ENCODE measurements at regions not wholly inside any gene's neighbourhood (a gene's known extent, or its start where the extent isn't known, plus 50 kb on each side); places are given as distances from the start of the nearest gene placed in this dataset.

GRCh38 chr1:82441402-82441801 is 640.7 kb downstream of the ADGRL2 start:
- no peak overlapping the region for H3K4me3 ChIP-seq (ENCODE audit: low read depth in 1 of 2, low read length in 2 of 2)
- H3K9me3 ChIP-seq (ENCODE audit: low read length): no peaks in the 10 kb centered on the region
- H3K36me3 ChIP-seq (ENCODE audit: insufficient read depth, low read length): no peaks in the 10 kb centered on the region
- H3K27ac ChIP-seq (ENCODE audit: low read depth, low read length): no peak overlapping the region
- no peaks in the 10 kb centered on the region for H3K27me3 ChIP-seq (ENCODE audit: control insufficient read depth in 1 of 2, insufficient read depth in 2 of 2, low read length in 2 of 2)
- H3K4me1 ChIP-seq (ENCODE audit: insufficient read depth, low read length): peaks cover 4% of the 10 kb centered on the region
- no peak overlapping the region for H3K9ac ChIP-seq (ENCODE audit: low read length)

GRCh38 chr1:82423174-82423815 is 622.6 kb downstream of the ADGRL2 start:
- H3K9me3 ChIP-seq (ENCODE audit: low read length): no peaks in the 10 kb centered on the region
- no peak overlapping the region for H3K27ac ChIP-seq (ENCODE audit: low read depth, low read length)
- no peak overlapping the region for H3K9ac ChIP-seq (ENCODE audit: low read length)

GRCh38 chr1:82421782-82422181 is 621.0 kb downstream of the ADGRL2 start:
- Histone ChIP-seq H3K9ac (ENCODE audit: low read length) (no peak overlapping the region), H3K9me3 (ENCODE audit: low read length) (no peaks in the 10 kb centered on the region), H3K36me3 (ENCODE audit: insufficient read depth, low read length) (no peaks in the 10 kb centered on the region), H3K27ac (ENCODE audit: low read depth, low read length) (no peak overlapping the region), H3K4me1 (ENCODE audit: insufficient read depth, low read length) (no peaks in the 10 kb centered on the region), H3K27me3 (ENCODE audit: control insufficient read depth in 1 of 2, insufficient read depth in 2 of 2, low read length in 2 of 2) (no peaks in the 10 kb centered on the region), H3K4me3 (ENCODE audit: low read depth in 1 of 2, low read length in 2 of 2) (no peak overlapping the region)

More at GRCh38 chr1:82423174-82423815, 622.6 kb downstream of the ADGRL2 start:
- Histone ChIP-seq H3K36me3 (ENCODE audit: insufficient read depth, low read length) (no peaks in the 10 kb centered on the region), H3K4me1 (ENCODE audit: insufficient read depth, low read length) (no peaks in the 10 kb centered on the region), H3K27me3 (ENCODE audit: control insufficient read depth in 1 of 2, insufficient read depth in 2 of 2, low read length in 2 of 2) (no peaks in the 10 kb centered on the region), H3K4me3 (ENCODE audit: low read depth in 1 of 2, low read length in 2 of 2) (no peak overlapping the region)

GRCh38 chr1:82420584-82420983 is 619.9 kb downstream of the ADGRL2 start:
- Histone ChIP-seq H3K4me3 (ENCODE audit: low read depth in 1 of 2, low read length in 2 of 2) (no peak overlapping the region), H3K27ac (ENCODE audit: low read depth, low read length) (no peak overlapping the region), H3K4me1 (ENCODE audit: insufficient read depth, low read length) (no peaks in the 10 kb centered on the region), H3K9ac (ENCODE audit: low read length) (no peak overlapping the region), H3K36me3 (ENCODE audit: insufficient read depth, low read length) (no peaks in the 10 kb centered on the region), H3K9me3 (ENCODE audit: low read length) (no peaks in the 10 kb centered on the region), H3K27me3 (ENCODE audit: control insufficient read depth in 1 of 2, insufficient read depth in 2 of 2, low read length in 2 of 2) (no peaks in the 10 kb centered on the region)

GRCh38 chr1:82411605-82412004 is 610.9 kb downstream of the ADGRL2 start:
- H3K4me3 ChIP-seq (ENCODE audit: low read depth in 1 of 2, low read length in 2 of 2): no peak overlapping the region
- H3K9me3 ChIP-seq (ENCODE audit: low read length): no peaks in the 10 kb centered on the region
- no peaks in the 10 kb centered on the region for H3K4me1 ChIP-seq (ENCODE audit: insufficient read depth, low read length)
- H3K27me3 ChIP-seq (ENCODE audit: control insufficient read depth in 1 of 2, insufficient read depth in 2 of 2, low read length in 2 of 2): no peaks in the 10 kb centered on the region
- H3K9ac ChIP-seq (ENCODE audit: low read length): no peak overlapping the region
- H3K27ac ChIP-seq (ENCODE audit: low read depth, low read length): no peak overlapping the region
- H3K36me3 ChIP-seq (ENCODE audit: insufficient read depth, low read length): no peaks in the 10 kb centered on the region

GRCh38 chr1:82405333-82405732 is 604.6 kb downstream of the ADGRL2 start:
- no peaks in the 10 kb centered on the region for H3K4me1 ChIP-seq (ENCODE audit: insufficient read depth, low read length)
- no peak overlapping the region for H3K9ac ChIP-seq (ENCODE audit: low read length)
- no peak overlapping the region for H3K27ac ChIP-seq (ENCODE audit: low read depth, low read length)
- no peak overlapping the region for H3K4me3 ChIP-seq (ENCODE audit: low read depth in 1 of 2, low read length in 2 of 2)
- no peaks in the 10 kb centered on the region for H3K27me3 ChIP-seq (ENCODE audit: control insufficient read depth in 1 of 2, insufficient read depth in 2 of 2, low read length in 2 of 2)
- no peaks in the 10 kb centered on the region for H3K9me3 ChIP-seq (ENCODE audit: low read length)
- H3K36me3 ChIP-seq (ENCODE audit: insufficient read depth, low read length): no peaks in the 10 kb centered on the region

- Histone ChIP-seq H3K9me3 (ENCODE audit: low read length) (no peaks in the 10 kb centered on the region), H3K36me3 (ENCODE audit: insufficient read depth, low read length) (no peaks in the 10 kb centered on the region), H3K27me3 (ENCODE audit: control insufficient read depth in 1 of 2, insufficient read depth in 2 of 2, low read length in 2 of 2) (no peaks in the 10 kb centered on the region), H3K27ac (ENCODE audit: low read depth, low read length) (no peak overlapping the region), H3K4me1 (ENCODE audit: insufficient read depth, low read length) (no peaks in the 10 kb centered on the region), H3K9ac (ENCODE audit: low read length) (no peak overlapping the region), H3K4me3 (ENCODE audit: low read depth in 1 of 2, low read length in 2 of 2) (no peak overlapping the region)
These were observed 600.4 kb downstream of the ADGRL2 start for GRCh38 chr1:82401116-82401515.

- Histone ChIP-seq H3K27ac (ENCODE audit: low read depth, low read length) (no peak overlapping the region), H3K4me1 (ENCODE audit: insufficient read depth, low read length) (no peaks in the 10 kb centered on the region), H3K9me3 (ENCODE audit: low read length) (no peaks in the 10 kb centered on the region), H3K36me3 (ENCODE audit: insufficient read depth, low read length) (no peaks in the 10 kb centered on the region), H3K9ac (ENCODE audit: low read length) (no peak overlapping the region), H3K4me3 (ENCODE audit: low read depth in 1 of 2, low read length in 2 of 2) (no peak overlapping the region), H3K27me3 (ENCODE audit: control insufficient read depth in 1 of 2, insufficient read depth in 2 of 2, low read length in 2 of 2) (no peaks in the 10 kb centered on the region)
These were observed 599.8 kb downstream of the ADGRL2 start for GRCh38 chr1:82400521-82400920.

GRCh38 chr1:82399093-82399492 is 598.4 kb downstream of the ADGRL2 start:
- H3K27ac ChIP-seq (ENCODE audit: low read depth, low read length): no peak overlapping the region
- H3K4me3 ChIP-seq (ENCODE audit: low read depth in 1 of 2, low read length in 2 of 2): no peak overlapping the region
- no peaks in the 10 kb centered on the region for H3K4me1 ChIP-seq (ENCODE audit: insufficient read depth, low read length)
- H3K27me3 ChIP-seq (ENCODE audit: control insufficient read depth in 1 of 2, insufficient read depth in 2 of 2, low read length in 2 of 2): no peaks in the 10 kb centered on the region
- no peaks in the 10 kb centered on the region for H3K9me3 ChIP-seq (ENCODE audit: low read length)
- no peaks in the 10 kb centered on the region for H3K36me3 ChIP-seq (ENCODE audit: insufficient read depth, low read length)
- H3K9ac ChIP-seq (ENCODE audit: low read length): no peak overlapping the region

GRCh38 chr1:82398357-82398756 is 597.6 kb downstream of the ADGRL2 start:
- Histone ChIP-seq H3K9ac (ENCODE audit: low read length) (no peak overlapping the region), H3K4me1 (ENCODE audit: insufficient read depth, low read length) (no peaks in the 10 kb centered on the region)

GRCh38 chr1:82395440-82395839 is 594.7 kb downstream of the ADGRL2 start:
- no peak overlapping the region for H3K27ac ChIP-seq (ENCODE audit: low read depth, low read length)
- no peaks in the 10 kb centered on the region for H3K36me3 ChIP-seq (ENCODE audit: insufficient read depth, low read length)
- H3K9ac ChIP-seq (ENCODE audit: low read length): no peak overlapping the region
- H3K9me3 ChIP-seq (ENCODE audit: low read length): no peaks in the 10 kb centered on the region
- no peaks in the 10 kb centered on the region for H3K27me3 ChIP-seq (ENCODE audit: control insufficient read depth in 1 of 2, insufficient read depth in 2 of 2, low read length in 2 of 2)
- H3K4me1 ChIP-seq (ENCODE audit: insufficient read depth, low read length): no peaks in the 10 kb centered on the region
- no peak overlapping the region for H3K4me3 ChIP-seq (ENCODE audit: low read depth in 1 of 2, low read length in 2 of 2)

More at GRCh38 chr1:82398357-82398756, 597.6 kb downstream of the ADGRL2 start:
- H3K27me3 ChIP-seq (ENCODE audit: control insufficient read depth in 1 of 2, insufficient read depth in 2 of 2, low read length in 2 of 2): no peaks in the 10 kb centered on the region
- H3K36me3 ChIP-seq (ENCODE audit: insufficient read depth, low read length): no peaks in the 10 kb centered on the region
- H3K9me3 ChIP-seq (ENCODE audit: low read length): no peaks in the 10 kb centered on the region
- H3K4me3 ChIP-seq (ENCODE audit: low read depth in 1 of 2, low read length in 2 of 2): no peak overlapping the region
- no peak overlapping the region for H3K27ac ChIP-seq (ENCODE audit: low read depth, low read length)

- H3K9me3 ChIP-seq (ENCODE audit: low read length): no peaks in the 10 kb centered on the region
- H3K4me1 ChIP-seq (ENCODE audit: insufficient read depth, low read length): no peaks in the 10 kb centered on the region
- H3K36me3 ChIP-seq (ENCODE audit: insufficient read depth, low read length): no peaks in the 10 kb centered on the region
- H3K27ac ChIP-seq (ENCODE audit: low read depth, low read length): no peak overlapping the region
- no peak overlapping the region for H3K9ac ChIP-seq (ENCODE audit: low read length)
- H3K4me3 ChIP-seq (ENCODE audit: low read depth in 1 of 2, low read length in 2 of 2): no peak overlapping the region
- no peaks in the 10 kb centered on the region for H3K27me3 ChIP-seq (ENCODE audit: control insufficient read depth in 1 of 2, insufficient read depth in 2 of 2, low read length in 2 of 2)
These were observed 592.2 kb downstream of the ADGRL2 start for GRCh38 chr1:82392946-82393345.

Measured in muscle layer of colon (tissue), 2 donors.